Sciatic nerve (tissue), 2 donors: ENCODE measurements at regions not wholly inside any gene's neighbourhood (a gene's known extent, or its start where the extent isn't known, plus 50 kb on each side); places are given as distances from the start of the nearest gene placed in this dataset.

Experiments
- ATAC-seq: fragments of 200-7000 bp; cut with Tn5 transposase; one replicate; pipeline ENCODE4 v1.9.1; 2020; ENCODE audit warnings: mild to moderate bottlenecking, moderate library complexity
- DNase-seq: peaks from one replicate; pipeline ENCODE4 v3.0.0-alpha.2; 2020; ENCODE audit warnings: low spot score
- intact Hi-C: fragments of 100-400 bp; cut with DNase I; formaldehyde crosslinking; loops from one replicate; pipeline ENCODE4 v1.14.2; 2022
- donor health status: DM: no; HTN: no; CAD: no.
- donor health status: DM: no; HTN: no; CAD: no.

DNA sequence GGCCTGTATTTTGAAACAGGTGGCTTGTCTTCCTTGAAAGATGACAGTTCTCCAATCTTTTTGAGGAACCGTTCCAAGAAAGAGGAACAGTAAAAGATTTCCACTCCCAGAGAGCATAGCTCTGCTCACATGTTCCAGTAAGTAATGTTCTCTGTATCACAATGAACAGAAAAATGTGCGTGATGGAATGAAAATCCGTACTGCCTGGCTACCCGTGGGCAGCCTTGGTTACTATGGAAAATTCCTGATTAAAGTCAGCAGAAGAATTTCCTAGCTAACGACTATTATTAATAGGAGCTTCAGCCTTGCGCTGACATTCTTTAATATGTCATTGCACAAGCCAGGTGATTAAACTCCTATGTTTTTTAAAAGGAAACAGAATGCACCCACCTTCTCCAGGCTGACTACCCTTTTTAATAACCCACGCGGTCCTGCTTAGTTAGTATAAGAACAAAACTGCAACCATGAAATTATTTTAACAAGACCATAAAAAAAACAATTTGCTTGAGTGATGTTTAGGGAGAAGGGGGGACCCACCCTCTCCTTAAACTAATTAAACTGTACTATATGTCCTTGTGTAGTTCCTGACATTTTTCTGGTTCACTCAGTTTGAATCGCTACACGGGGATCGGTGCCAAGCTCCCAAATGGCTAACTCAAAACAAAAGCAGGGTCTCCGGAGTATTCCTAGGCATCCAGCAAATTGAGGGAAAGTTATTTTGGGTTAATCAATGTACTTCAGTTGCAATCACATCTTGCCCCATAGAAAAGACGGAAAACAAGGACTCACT, 54.8 kb upstream of the CPEB4 start:
- DNase-seq (no peak), ATAC-seq (no peak)
- intact Hi-C loops: no loop called here

DNA sequence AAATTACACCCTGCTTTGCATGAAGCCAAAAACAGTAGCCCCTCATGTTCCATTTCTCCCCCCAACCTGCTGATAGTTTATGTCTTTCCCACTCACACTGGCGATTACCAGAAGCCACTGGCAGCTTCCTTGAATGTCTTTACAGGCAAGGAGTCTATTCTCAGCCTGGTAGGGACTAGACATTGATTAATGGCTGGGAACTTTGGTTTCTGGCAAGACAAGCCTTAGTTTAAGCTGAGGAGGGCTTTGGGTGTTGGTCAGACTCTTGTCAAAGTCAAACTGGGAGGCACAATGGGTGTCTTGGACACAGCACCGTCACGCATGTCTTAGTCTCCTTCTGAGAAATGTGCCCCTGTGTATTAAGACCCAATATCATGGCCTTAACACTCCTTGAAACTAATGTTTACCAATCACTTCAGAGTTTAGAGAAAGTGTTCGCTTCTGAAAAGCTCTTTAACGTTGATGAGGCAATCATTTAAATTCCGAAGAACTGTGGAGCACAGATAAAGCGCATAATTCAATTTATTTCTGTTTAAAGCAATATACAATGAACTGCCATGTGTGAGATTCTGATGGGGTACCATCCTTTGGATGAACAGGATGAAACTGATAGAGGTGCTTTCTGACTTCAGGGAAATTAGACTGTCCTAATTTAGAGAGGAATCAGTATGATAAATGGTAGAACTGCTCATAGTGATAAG, 53.9 kb upstream of the CPEB4 start:
- no peak for DNase-seq
- intact Hi-C loops: no loop called here
- ATAC-seq: no peak

GRCh38 chr5:173835131-173835530, 53.0 kb upstream of the CPEB4 start:
- ATAC-seq (no peak), DNase-seq (no peak)
- intact Hi-C loops: no loop called here

GRCh38 chr5:173835661-173836060, 52.5 kb upstream of the CPEB4 start:
- no peak for ATAC-seq
- no peak for DNase-seq
- intact Hi-C loops: no loop called here

GRCh38 chr5:173837654-173838053, 50.5 kb upstream of the CPEB4 start:
- ATAC-seq: no peak

More at GRCh38 chr5:173837654-173838053, 50.5 kb upstream of the CPEB4 start:
- DNase-seq: no peak
- intact Hi-C loops: no loop called here
